ENCODE measurements at regions not wholly inside any gene's neighbourhood (a gene's known extent, or its start where the extent isn't known, plus 50 kb on each side); places are given as distances from the start of the nearest gene placed in this dataset.
"Not testable (repeated sequence)": the region's sequence is repeated elsewhere in the genome, so short reads cannot be mapped to it uniquely, and the experiment has no call there.

DNA sequence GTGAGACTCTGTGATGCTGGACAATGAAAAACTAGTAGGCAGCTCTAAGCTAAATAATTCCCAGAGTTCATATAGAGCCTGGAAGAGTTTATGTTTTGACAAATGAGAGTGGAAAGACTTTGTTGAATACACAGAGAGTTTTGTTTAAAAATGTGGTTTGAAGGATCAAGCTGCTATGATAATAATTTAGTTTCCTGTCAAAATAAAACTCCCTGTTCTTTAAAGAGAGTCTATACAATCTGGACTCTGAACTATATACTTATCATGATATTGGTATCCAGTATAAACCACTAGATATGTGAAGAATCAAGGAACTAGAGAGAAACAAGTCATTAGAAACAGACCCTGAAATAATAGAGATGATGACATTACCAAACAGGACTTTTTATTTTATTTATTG lies 158.6 kb downstream of the C4orf33 start:
- no peak for DNase-seq

- DNase-seq: no peak
These were observed 165.6 kb downstream of the C4orf33 start for GRCh38 chr4:129261584-129261983.

- DNase-seq: no peak
These were observed 168.2 kb downstream of the C4orf33 start for GRCh38 chr4:129264008-129264657.

GRCh38 chr4:129278868-129279267 lies 182.9 kb downstream of the C4orf33 start:
- DNase-seq: no peak

DNA sequence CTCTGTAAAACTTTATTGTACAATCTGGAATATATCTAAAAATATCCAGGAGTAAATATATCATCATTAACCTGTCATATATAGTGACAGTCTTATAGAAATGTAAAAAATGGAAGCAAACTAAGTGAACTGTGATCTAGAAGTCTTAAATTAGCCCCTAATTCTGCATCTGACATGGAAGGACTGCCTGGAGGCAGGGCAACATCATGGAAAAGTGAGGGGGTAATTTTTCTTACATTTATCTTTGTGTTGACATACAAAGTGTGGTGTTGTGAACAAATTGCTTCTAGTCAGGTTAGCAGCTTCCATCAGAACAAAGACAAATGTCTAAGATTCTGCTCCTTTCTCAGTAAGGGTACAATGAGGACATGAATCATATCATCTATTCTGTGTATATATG lies 186.3 kb downstream of the C4orf33 start:
- DNase-seq: no peak

GRCh38 chr4:129292194-129292593 lies 196.2 kb downstream of the C4orf33 start:
- DNase-seq: not testable (repeated sequence)

DNA sequence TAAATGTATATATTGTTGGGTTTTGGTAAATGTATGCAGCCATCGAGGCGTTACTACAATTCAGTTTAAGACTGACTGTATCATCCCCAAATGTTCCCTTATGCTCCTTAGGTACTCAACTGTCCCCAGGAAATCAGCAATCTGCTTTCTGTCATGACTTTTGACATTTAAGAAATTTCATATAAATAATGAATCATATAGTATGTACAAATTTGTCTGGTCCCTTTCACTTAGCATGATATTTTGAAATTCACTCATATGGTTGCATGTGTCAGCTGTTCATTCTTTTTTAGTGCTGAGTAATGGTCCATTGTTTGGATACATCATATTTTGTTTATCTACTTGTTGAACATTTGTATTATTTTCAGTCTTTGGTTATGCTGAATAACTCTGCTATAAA lies 218.8 kb downstream of the C4orf33 start:
- no peak for DNase-seq

DNA sequence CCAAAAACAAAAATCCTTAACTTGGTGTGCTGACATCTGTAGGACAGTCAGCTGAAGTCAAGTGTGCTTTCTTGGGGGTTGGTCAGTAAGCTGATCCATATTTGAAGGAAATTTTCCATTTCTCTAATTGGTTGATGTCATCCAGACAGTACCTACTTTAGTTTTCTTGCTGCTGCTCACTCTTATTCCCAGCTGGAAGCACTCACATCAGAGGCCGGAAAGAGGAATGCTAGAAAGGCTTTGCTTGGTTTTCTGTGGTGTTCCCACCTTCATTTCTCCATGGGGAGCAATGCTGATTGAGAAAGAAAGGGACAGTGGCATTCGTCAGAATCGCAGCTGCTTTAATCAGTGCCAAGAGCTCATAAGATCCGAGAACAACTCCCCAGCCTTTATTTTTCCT lies 227.0 kb downstream of the C4orf33 start:
- no peak for DNase-seq

GRCh38 chr4:129323658-129324057 lies 227.7 kb downstream of the C4orf33 start:
- DNase-seq: no peak

- no peak for DNase-seq
These were observed 230.9 kb downstream of the C4orf33 start for GRCh38 chr4:129326571-129327460.

DNA sequence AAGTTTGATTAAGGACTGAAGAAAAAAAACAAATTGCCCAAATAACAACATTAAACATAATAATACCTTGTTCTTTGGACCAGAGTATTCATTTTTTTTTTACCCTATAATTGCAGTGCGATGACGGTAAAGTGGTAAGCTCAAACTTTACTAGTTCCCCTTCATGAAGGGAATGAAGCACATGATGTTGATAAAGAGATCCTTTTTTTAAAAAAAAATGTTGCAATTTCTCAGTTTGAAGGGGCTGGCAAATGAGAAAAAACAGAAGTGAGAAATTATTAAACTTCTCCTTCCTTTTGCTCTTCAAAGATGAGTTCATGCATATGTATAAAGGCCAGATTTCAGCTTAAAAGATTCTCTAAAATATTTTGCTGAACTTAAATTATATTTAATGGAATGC lies 231.7 kb downstream of the C4orf33 start:
- DNase-seq: no peak

DNA sequence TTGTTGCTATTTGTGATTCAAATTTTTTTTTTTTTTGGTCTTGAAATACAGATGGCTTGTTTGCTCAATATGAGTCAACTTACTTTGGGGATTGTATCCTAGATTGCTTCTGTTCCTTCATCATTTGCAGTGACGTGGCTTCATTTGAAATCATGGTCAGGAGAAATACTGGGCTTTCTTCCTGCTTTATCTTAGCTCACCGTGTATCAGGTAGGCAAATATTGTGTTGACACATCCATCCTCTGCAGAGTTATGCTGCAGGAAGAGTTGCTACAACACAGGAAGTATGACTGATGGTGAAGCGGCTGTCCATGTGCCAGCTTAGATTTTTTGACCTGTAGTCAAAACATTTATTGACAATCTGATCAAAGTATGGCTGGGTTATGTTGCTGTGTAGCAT lies 232.2 kb downstream of the C4orf33 start:
- DNase-seq: no peak

DNA sequence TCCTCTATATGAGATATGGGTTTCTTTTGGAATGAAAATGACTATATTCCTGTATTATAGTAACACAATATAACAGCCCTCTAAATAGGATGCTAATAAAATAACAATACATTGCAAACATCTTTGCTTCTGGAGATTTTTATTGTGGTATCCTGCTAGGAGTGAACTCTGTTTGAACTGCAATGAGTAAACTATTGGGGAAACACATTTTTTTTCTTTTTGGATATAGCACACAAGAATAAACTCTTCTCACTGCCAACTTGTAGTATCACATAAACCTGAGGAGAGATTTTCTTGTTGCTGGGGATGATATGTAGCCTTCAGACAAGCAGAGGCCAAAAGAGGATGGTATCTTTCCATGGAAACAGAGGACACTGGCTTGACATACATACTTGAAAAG lies 238.2 kb downstream of the C4orf33 start:
- no peak for DNase-seq

DNA sequence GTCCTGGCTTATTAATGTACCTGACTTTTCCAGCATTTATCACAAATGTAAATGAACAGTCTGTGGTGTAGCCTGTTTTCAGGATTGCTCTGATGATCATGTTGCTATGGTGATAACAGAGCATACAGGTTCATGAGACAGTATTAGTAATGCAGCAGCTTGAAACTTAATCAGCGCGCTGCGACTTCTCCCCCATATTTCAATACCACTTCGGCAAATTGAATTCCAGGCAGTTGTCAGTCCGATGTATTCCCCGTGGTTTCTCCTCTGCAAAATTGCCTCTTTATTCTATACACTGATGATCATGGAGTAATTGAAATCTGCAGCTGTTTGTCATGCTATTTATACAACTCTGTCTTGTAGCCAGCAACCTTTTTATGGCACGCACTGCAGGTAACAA lies 239.3 kb downstream of the C4orf33 start:
- DNase-seq: no peak

- DNase-seq: no peak
These were observed 239.9 kb downstream of the C4orf33 start for GRCh38 chr4:129335818-129336217.

DNA sequence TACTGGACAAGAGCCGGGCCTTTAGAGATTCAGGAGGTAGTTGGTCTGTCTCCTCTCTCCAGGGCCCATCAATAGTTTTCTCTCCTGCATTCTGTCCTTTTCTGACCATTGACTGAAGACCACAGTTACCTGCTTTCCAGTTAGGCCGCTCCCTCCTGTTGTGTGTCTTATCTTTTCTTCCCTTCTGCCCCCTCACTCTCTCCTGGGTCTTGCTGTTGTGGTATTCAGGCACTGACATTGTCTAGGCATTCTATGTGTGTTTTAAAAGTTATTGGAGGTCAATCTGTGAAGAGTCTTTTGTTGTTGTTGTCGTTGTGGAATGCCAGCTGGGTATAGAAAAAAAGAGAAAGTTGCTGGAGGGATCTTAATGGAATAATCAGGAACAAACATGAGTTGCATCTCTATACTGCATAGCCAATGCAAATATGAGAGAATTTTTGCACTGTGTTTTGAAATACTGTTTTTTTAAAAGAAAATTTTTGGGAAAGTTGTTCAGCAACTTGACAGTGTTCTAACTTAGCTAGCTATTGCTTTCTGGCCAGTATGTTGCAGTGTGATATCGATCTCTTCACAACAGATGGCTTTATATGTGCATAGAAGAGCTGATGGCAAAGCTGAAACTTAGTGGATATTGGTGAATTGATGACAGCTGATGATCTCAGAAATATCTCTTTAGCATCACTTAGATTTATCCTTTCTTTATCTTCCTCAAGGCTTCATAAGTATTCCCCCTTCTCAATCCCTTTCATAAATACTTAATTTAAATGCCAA lies 240.7 kb downstream of the C4orf33 start:
- no peak for DNase-seq

DNA sequence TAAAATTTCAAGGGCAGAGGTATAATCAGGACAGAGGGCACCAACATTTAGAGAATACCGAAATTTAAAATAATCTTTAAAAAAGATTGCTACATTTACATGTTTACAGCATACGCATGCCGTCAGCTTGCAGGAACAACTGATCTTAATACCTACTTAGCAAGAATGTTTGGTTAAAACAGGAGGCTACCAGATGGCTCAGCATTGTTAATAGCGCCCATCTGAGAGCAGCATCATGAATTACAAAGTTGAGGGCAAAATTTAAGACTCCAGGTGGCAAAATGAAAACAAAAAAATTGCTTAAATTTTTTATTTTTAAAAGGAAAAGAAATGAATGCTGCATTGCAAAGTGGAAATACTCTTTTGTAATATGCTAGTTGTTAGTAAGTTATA lies 241.3 kb downstream of the C4orf33 start:
- no peak for DNase-seq

DNA sequence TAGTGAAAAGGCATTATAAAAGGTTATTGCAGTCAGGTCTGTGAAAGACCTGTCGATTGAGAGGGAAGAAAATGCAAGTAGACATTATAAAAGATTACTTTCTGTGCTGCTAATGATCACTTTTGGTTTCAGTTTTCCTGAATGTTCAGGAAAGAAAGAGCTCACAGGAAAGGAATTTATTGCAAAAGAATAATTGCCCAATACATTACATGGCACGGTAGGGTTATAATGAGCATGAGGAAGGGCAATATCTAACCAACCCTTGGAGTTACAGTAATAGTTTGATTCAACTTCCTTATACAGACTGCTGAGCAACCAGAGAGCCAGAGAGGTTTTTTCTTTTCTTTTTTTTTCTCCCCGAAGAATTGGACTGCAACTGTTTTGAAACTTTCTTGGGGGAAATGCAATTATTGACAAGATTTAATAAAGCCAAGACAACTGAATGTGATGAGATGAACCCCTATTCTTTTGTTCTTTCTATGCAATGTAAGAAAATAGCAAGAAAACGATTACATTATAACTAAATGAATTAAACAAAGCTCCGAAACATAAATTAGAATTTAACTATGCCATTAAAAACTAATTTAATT lies 247.0 kb downstream of the C4orf33 start:
- peak; percentile 10 for DNase-seq

- no peak for DNase-seq
These were observed 248.1 kb downstream of the C4orf33 start for GRCh38 chr4:129344058-129344457.

DNA sequence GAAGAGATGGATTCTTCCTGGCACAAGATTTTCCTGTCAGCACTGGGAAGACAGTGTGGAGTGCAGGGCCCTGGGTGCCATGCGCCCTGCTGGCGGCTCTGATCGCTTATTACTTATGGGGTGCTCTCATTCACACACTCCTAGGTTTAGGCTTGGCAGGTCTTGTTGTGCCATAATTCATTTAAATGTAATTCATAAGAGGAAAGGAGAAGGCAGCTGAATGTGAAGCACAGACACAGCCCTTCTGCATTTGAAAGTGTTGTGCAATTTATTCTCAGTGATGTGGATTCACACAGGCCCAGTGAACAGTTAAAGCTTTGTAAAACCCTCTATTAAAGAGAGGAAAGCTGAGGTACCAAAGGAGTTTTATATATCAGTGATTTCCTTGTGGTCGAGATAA lies 249.7 kb downstream of the C4orf33 start:
- DNase-seq: no peak

- no peak for DNase-seq
These were observed 250.1 kb downstream of the C4orf33 start for GRCh38 chr4:129346036-129346435.

GRCh38 chr4:129346734-129347133 lies 250.8 kb downstream of the C4orf33 start:
- DNase-seq: no peak
